Neural progenitor cell (in vitro differentiated cells): ENCODE measurements at regions not wholly inside any gene's neighbourhood (a gene's known extent, or its start where the extent isn't known, plus 50 kb on each side); places are given as distances from the start of the nearest gene placed in this dataset.

Experiments
- DNase-seq: peaks from one replicate; pipeline ENCODE4 v3.0.0-alpha.2; 2016; ENCODE audit warnings: low spot score
- H2AFZ ChIP-seq: fragments of 200-600 bp; sonication (generic); replicated peaks from 2 replicates; pipeline ENCODE4 v1.6.1; 2016; ENCODE audit warnings: antibody characterized with exemption
- H3F3A ChIP-seq: fragments of 200-600 bp; sonication (generic); 2 replicates; pipeline ENCODE4 v1.6.1; 2016; ENCODE audit warnings: antibody characterized with exemption, low read depth
- H3K27ac ChIP-seq: fragments of 200-600 bp; sonication (generic); 2 replicates; pipeline ENCODE4 v1.5.1; 2016; ENCODE audit warnings: mild to moderate bottlenecking
- H3K27me3 ChIP-seq: fragments of 200-600 bp; sonication (generic); 2 replicates; pipeline ENCODE4 v1.6.1; 2016; ENCODE audit warnings: mild to moderate bottlenecking, moderate library complexity
- H3K36me3 ChIP-seq: fragments of 200-600 bp; sonication (generic); 2 replicates; pipeline ENCODE4 v1.5.1; 2016
- H3K4me1 ChIP-seq: fragments of 200-600 bp; sonication (generic); 2 replicates; pipeline ENCODE4 v1.6.1; 2016; ENCODE audit warnings: mixed run types
- H3K4me2 ChIP-seq: fragments of 200-600 bp; sonication (generic); 2 replicates; pipeline ENCODE4 v1.6.1; 2016
- H3K4me3 ChIP-seq: fragments of 200-600 bp; sonication (generic); 2 replicates; pipeline ENCODE4 v1.5.1; 2016
- H3K79me2 ChIP-seq: fragments of 200-600 bp; sonication (generic); 2 replicates; pipeline ENCODE4 v1.6.1; 2016; ENCODE audit warnings: low read depth
- H3K9ac ChIP-seq: fragments of 200-600 bp; sonication (generic); 2 replicates; pipeline ENCODE4 v1.6.1; 2016
- H3K9me3 ChIP-seq: fragments of 200-600 bp; sonication (generic); 2 replicates; pipeline ENCODE4 v1.5.1; 2016; ENCODE audit warnings: low read depth
- H4K20me1 ChIP-seq: fragments of 200-600 bp; sonication (generic); 2 replicates; pipeline ENCODE4 v1.6.1; 2016; ENCODE audit warnings: low read depth
- H3K27ac Mint-ChIP-seq: 3 replicates; pipeline ENCODE4 v1.8.0; 2021; ENCODE audit warnings: mixed read lengths
- H3K27me3 Mint-ChIP-seq: 2 replicates; pipeline ENCODE4 v1.8.0; 2022; ENCODE audit warnings: low read depth, mild to moderate bottlenecking, inconsistent platforms, moderate library complexity, mixed read lengths; ENCODE audit not compliant: insufficient read depth
- H3K36me3 Mint-ChIP-seq: 3 replicates; pipeline ENCODE4 v1.8.0; 2021; ENCODE audit warnings: mixed read lengths
- H3K4me1 Mint-ChIP-seq: 3 replicates; pipeline ENCODE4 v1.8.0; 2021; ENCODE audit warnings: mixed read lengths
- H3K4me3 Mint-ChIP-seq: 3 replicates; pipeline ENCODE4 v1.8.0; 2021; ENCODE audit warnings: mild to moderate bottlenecking, moderate library complexity, mixed read lengths
- H3K9me3 Mint-ChIP-seq: 3 replicates; pipeline ENCODE4 v1.8.0; 2020; ENCODE audit warnings: mixed read lengths
- CTCF ChIP-seq: fragments of 200-600 bp; sonication (generic); IDR thresholded peaks from 2 replicates; pipeline ENCODE4 v1.5.1; 2017; ENCODE audit warnings: antibody characterized with exemption, mild to moderate bottlenecking
- EZH2 ChIP-seq: fragments of 200-600 bp; sonication (generic); IDR thresholded peaks from 2 replicates; pipeline ENCODE4 v1.6.1; 2017; ENCODE audit warnings: antibody characterized with exemption, mild to moderate bottlenecking, moderate library complexity
- EZH2phosphoT487 ChIP-seq: fragments of 200-600 bp; sonication (generic); IDR thresholded peaks from 2 replicates; pipeline ENCODE4 v1.6.1; 2017; ENCODE audit warnings: antibody characterized with exemption

DNA sequence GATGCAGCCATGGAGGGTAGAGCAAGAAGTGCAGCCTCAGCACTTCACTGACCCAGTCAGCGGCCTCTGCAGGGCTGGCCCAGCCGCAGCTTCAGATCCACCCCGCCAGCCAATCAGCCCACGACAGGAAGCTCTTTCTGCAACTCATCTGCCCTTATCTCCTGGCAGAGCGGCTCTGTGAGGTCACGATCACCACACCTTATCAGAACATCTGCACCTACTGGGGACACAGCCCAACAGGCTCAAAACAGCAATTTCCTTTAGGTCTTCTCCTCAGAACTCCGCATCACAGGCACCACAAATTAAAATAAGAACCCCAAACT lies 287.3 kb downstream of the BCL11B start:
- no peak overlapping the region for H3K27ac ChIP-seq
- no peaks in the 10 kb centered on the region for H4K20me1 ChIP-seq
- TF ChIP-seq EZH2phosphoT487, result no peak
- no peaks in the 10 kb centered on the region for H3K36me3 ChIP-seq
- no peaks in the 10 kb centered on the region for H3K9me3 ChIP-seq
- no peak for DNase-seq
- peaks cover 9% of the 10 kb centered on the region for H3K27me3 Mint-ChIP-seq
- no peak overlapping the region for H3K4me2 ChIP-seq
- no peak overlapping the region for H2AFZ ChIP-seq
- H3K27me3 ChIP-seq, result no peaks in the 10 kb centered on the region
- no peaks in the 10 kb centered on the region for H3K4me1 Mint-ChIP-seq
- no peaks in the 10 kb centered on the region for H3K36me3 Mint-ChIP-seq
- no peaks in the 10 kb centered on the region for H3K4me1 ChIP-seq
- H3K4me3 ChIP-seq, result no peak overlapping the region
- no peak overlapping the region for H3K9ac ChIP-seq
- H3K4me3 Mint-ChIP-seq, result no peak overlapping the region
- H3K27ac Mint-ChIP-seq, result no peak overlapping the region
- no peaks in the 10 kb centered on the region for H3K79me2 ChIP-seq
- no peaks in the 10 kb centered on the region for H3F3A ChIP-seq
- H3K9me3 Mint-ChIP-seq, result no peaks in the 10 kb centered on the region

- Mint-ChIP-seq H3K9me3 (no peaks in the 10 kb centered on the region), H3K27me3 (peaks cover 2% of the 10 kb centered on the region), H3K27ac (no peak overlapping the region), H3K4me1 (no peaks in the 10 kb centered on the region), H3K36me3 (no peaks in the 10 kb centered on the region), H3K4me3 (no peak overlapping the region)
- Histone ChIP-seq H3K27me3 (no peaks in the 10 kb centered on the region), H3K9me3 (no peaks in the 10 kb centered on the region), H3K4me1 (no peaks in the 10 kb centered on the region), H3K79me2 (no peaks in the 10 kb centered on the region), H2AFZ (no peak overlapping the region), H4K20me1 (no peaks in the 10 kb centered on the region), H3K4me3 (no peak overlapping the region), H3K27ac (no peak overlapping the region), H3K4me2 (no peak overlapping the region), H3K36me3 (no peaks in the 10 kb centered on the region), H3K9ac (no peak overlapping the region), H3F3A (no peaks in the 10 kb centered on the region)
- TF ChIP-seq EZH2phosphoT487, result no peak
- no peak for DNase-seq
These were observed 278.2 kb downstream of the BCL11B start for GRCh38 chr14:98993818-98994217.

DNA sequence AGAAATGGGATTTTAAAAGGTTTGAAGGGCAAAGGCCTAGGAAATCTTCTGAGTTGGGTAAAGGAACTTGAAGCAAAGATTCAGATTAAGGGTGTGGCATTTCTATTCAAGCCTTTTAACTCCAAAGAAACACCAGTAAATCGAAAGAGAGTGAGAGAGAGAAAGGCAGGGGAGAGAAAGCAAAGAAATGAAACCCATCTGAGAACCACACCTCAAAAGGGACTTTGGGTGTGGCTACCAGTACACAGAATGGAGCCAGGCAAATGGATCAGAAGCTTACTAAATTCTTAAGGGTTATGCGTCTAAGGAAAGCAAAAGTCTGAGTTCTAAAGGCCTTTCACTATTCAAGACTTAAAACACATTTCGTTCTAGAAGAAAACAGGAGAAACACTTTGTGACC lies 277.4 kb downstream of the BCL11B start:
- TF ChIP-seq EZH2 (no peak), EZH2phosphoT487 (no peak), CTCF (no peak)
- no peaks in the 10 kb centered on the region for H3K4me1 ChIP-seq
- no peak overlapping the region for H3K4me3 ChIP-seq
- H3K36me3 ChIP-seq, result no peaks in the 10 kb centered on the region
- Mint-ChIP-seq H3K4me3 (no peak overlapping the region), H3K9me3 (no peaks in the 10 kb centered on the region), H3K27me3 (no peaks in the 10 kb centered on the region), H3K36me3 (no peaks in the 10 kb centered on the region), H3K4me1 (no peaks in the 10 kb centered on the region), H3K27ac (no peak overlapping the region)
- H3K9ac ChIP-seq, result no peak overlapping the region
- H3K4me2 ChIP-seq, result no peak overlapping the region
- no peak overlapping the region for H2AFZ ChIP-seq
- H3K79me2 ChIP-seq, result no peaks in the 10 kb centered on the region
- no peaks in the 10 kb centered on the region for H3K27me3 ChIP-seq
- no peaks in the 10 kb centered on the region for H3K9me3 ChIP-seq
- no peak overlapping the region for H3K27ac ChIP-seq
- H3F3A ChIP-seq, result no peaks in the 10 kb centered on the region
- no peak for DNase-seq
- no peaks in the 10 kb centered on the region for H4K20me1 ChIP-seq

DNA sequence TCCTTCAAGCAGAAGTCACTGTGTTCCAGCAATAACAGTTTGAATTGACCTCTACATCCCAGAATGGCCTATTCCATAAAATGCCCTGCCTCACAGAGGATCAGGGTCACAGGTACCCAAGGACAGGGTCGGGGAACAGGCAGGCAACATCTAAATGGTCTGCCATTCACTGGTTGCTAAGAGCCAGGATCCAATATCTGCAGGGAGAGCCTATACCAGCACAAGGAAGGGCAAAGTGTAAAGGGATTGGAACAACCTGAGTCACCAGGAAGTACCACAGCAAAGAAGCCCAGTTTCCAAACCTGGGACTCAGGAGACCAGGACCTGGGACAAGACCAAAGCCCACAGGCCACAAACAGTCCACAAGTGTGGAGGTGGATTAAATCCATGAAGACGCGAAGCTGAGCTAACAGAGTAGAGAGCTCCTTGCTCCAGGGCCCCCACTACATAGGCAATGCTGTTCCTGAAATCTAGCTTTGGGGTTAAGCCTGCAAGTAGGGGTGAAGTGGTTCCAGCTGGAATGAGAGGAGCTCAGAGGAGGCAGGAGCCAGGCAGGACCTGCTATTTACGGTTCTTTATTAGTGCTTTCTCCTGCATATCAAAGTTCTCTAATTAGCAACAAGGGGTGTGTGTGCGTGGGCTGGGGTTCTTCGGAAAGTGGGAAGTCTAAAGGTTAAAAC lies 274.3 kb downstream of the BCL11B start:
- TF ChIP-seq EZH2, result no peak
- TF ChIP-seq CTCF, result no peak
- no peak for TF ChIP-seq EZH2phosphoT487
- H3K27ac ChIP-seq, result no peak overlapping the region
- H4K20me1 ChIP-seq, result no peaks in the 10 kb centered on the region
- no peaks in the 10 kb centered on the region for H3K27me3 Mint-ChIP-seq
- H3K4me3 ChIP-seq, result no peak overlapping the region
- no peak for DNase-seq
- no peaks in the 10 kb centered on the region for H3K36me3 ChIP-seq
- H3K4me3 Mint-ChIP-seq, result no peak overlapping the region
- no peaks in the 10 kb centered on the region for H3K4me1 ChIP-seq
- no peak overlapping the region for H3K27ac Mint-ChIP-seq
- no peaks in the 10 kb centered on the region for H3K9me3 ChIP-seq
- H3F3A ChIP-seq, result no peaks in the 10 kb centered on the region
- no peaks in the 10 kb centered on the region for H3K4me1 Mint-ChIP-seq
- no peaks in the 10 kb centered on the region for H3K9me3 Mint-ChIP-seq
- H2AFZ ChIP-seq, result no peak overlapping the region
- H3K36me3 Mint-ChIP-seq, result no peaks in the 10 kb centered on the region
- H3K27me3 ChIP-seq, result no peaks in the 10 kb centered on the region
- no peak overlapping the region for H3K9ac ChIP-seq
- no peaks in the 10 kb centered on the region for H3K79me2 ChIP-seq
- no peak overlapping the region for H3K4me2 ChIP-seq
